DND-41 (cell line): ENCODE measurements at regions not wholly inside any gene's neighbourhood (a gene's known extent, or its start where the extent isn't known, plus 50 kb on each side); places are given as distances from the start of the nearest gene placed in this dataset.

Experiments used
- EZH2 ChIP-seq: IDR thresholded peaks from 3 replicates; pipeline ENCODE4 v1.6.1; 2012; ENCODE audit warnings: borderline replicate concordance, low read depth, mild to moderate bottlenecking, moderate library complexity, low read length, inconsistent platforms; ENCODE audit not compliant: severe bottlenecking
- TF ChIP-seq, protein P1 (sequence below): IDR thresholded peaks from 2 replicates; pipeline ENCODE4 v1.5.1; 2012; ENCODE audit warnings: borderline replicate concordance, low read length, moderate library complexity, mild to moderate bottlenecking; ENCODE audit not compliant: poor library complexity, severe bottlenecking; ENCODE audit errors: extremely low read depth

DNA sequence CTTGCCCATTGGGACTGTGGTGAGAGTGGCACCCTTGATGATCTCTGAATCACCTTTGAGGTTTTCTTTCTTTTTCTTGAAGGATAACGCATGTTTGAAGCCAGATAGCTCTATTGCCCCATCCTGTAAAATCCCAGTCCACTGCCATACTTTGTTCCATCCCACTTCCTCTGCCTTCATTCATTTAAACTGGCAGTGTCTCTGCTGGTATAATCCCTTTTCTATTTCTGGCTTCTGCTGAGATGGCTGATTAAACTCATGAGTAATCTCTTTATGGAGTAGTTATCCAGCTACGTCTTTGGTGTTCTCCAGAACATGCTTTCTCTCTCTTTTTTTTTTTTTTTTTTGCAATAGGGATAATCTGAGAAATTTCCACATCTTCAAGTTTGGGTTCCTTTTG lies 656.5 kb upstream of the SALL1 start:
- TF ChIP-seq, protein P1, sequence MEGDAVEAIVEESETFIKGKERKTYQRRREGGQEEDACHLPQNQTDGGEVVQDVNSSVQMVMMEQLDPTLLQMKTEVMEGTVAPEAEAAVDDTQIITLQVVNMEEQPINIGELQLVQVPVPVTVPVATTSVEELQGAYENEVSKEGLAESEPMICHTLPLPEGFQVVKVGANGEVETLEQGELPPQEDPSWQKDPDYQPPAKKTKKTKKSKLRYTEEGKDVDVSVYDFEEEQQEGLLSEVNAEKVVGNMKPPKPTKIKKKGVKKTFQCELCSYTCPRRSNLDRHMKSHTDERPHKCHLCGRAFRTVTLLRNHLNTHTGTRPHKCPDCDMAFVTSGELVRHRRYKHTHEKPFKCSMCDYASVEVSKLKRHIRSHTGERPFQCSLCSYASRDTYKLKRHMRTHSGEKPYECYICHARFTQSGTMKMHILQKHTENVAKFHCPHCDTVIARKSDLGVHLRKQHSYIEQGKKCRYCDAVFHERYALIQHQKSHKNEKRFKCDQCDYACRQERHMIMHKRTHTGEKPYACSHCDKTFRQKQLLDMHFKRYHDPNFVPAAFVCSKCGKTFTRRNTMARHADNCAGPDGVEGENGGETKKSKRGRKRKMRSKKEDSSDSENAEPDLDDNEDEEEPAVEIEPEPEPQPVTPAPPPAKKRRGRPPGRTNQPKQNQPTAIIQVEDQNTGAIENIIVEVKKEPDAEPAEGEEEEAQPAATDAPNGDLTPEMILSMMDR: no peak
- TF ChIP-seq EZH2: no peak
